GM12878 (cell line): ENCODE measurements at regions not wholly inside any gene's neighbourhood (a gene's known extent, or its start where the extent isn't known, plus 50 kb on each side); places are given as distances from the start of the nearest gene placed in this dataset.

Source experiments
- ATAC-seq: fragments of 200-7000 bp; cut with Tn5 transposase; 3 replicates; pipeline ENCODE4 v1.9.1; 2020; ENCODE audit warnings: mild to moderate bottlenecking, moderate library complexity
- BruUV-seq: library from RNA; stranded (reverse); fragments of 400-500 nt; replicated peaks from 2 replicates; lab custom pipeline; 2021; lab: Mats Ljungman, UMichigan
- CTCF ChIA-PET: fragments of 300-600 bp; sonication (Branson Sonifier 250); formaldehyde crosslinking; extraction: SDS; loops from one replicate; lab custom pipeline; 2021; ENCODE audit warnings: inconsistent platforms; lab: Yijun Ruan, JAX
- POLR2A ChIA-PET: fragments of 350-600 bp; formaldehyde crosslinking; extraction: SDS; loops from one replicate; lab custom pipeline; 2021; ENCODE audit warnings: inconsistent platforms; lab: Charles Lee
- RAD21 ChIA-PET: fragments of 300-600 bp; sonication (Branson Sonifier 250); formaldehyde crosslinking; loops from one replicate; lab custom pipeline; 2023; ENCODE audit warnings: antibody characterized with exemption; ENCODE audit not compliant: unreplicated experiment; lab: Charles Lee
- SMC1A ChIA-PET: fragments of 300-600 bp; sonication (Branson Sonifier 250); formaldehyde crosslinking; loops from one replicate; lab custom pipeline; 2023; ENCODE audit not compliant: unreplicated experiment, uncharacterized antibody; lab: Charles Lee
- DNase-seq: peaks from one replicate; pipeline ENCODE4 v3.0.0-alpha.2; 2011; ENCODE audit warnings: low read depth, low spot score
- FAIRE-seq: peaks from 3 replicates; lab custom pipeline; 2011; peaks lifted over from hg19 to GRCh38; lab: Jason Lieb, UNC
- H2AFZ ChIP-seq: 2 replicates; pipeline ENCODE4 v1.6.0; 2011; ENCODE audit warnings: low read depth, low read length, control low read depth; ENCODE audit not compliant: control insufficient read depth
- H3K27ac ChIP-seq: 2 replicates; pipeline ENCODE4 v1.5.1; 2011; ENCODE audit warnings: control low read depth; ENCODE audit not compliant: control insufficient read depth, insufficient read depth
- H3K27me3 ChIP-seq, 2 experiments: replicated peaks in 1 of 2; 2 replicates each; pipeline versions ENCODE4 v1.6.0 to v1.6.1; 2011; ENCODE audit warnings: low read length in 1 of 2; ENCODE audit not compliant: control insufficient read depth in 2 of 2, insufficient read depth in 2 of 2
- H3K36me3 ChIP-seq, 2 experiments: 2 replicates each; pipeline ENCODE4 v1.5.1; 2011; ENCODE audit warnings: low read length in 1 of 2; ENCODE audit not compliant: control insufficient read depth in 2 of 2, insufficient read depth in 2 of 2
- H3K4me1 ChIP-seq: 2 replicates; pipeline ENCODE4 v1.6.1; 2011; ENCODE audit warnings: mild to moderate bottlenecking, low read length, moderate library complexity, mixed read lengths; ENCODE audit not compliant: control insufficient read depth, insufficient read depth
- H3K4me2 ChIP-seq: 2 replicates; pipeline ENCODE4 v1.6.0; 2011; ENCODE audit warnings: control low read depth; ENCODE audit not compliant: control insufficient read depth, insufficient read depth
- H3K4me3 ChIP-seq: fragments of 200-600 bp; sonication (generic); 2 replicates; pipeline ENCODE4 v1.5.1; 2016
- H3K79me2 ChIP-seq: 2 replicates; pipeline ENCODE4 v1.6.0; 2011; ENCODE audit warnings: low read length; ENCODE audit not compliant: control insufficient read depth, insufficient read depth
- H3K9ac ChIP-seq: 2 replicates; pipeline ENCODE4 v1.8.0; 2011; ENCODE audit warnings: low read length, control low read depth, mixed read lengths; ENCODE audit not compliant: control insufficient read depth, insufficient read depth
- H3K9me3 ChIP-seq: replicated peaks from 3 replicates; pipeline ENCODE4 v1.5.1; 2011; ENCODE audit warnings: mild to moderate bottlenecking, low read length; ENCODE audit not compliant: control insufficient read depth, insufficient read depth
- H4K20me1 ChIP-seq: 2 replicates; pipeline ENCODE4 v1.6.0; 2011; ENCODE audit not compliant: control insufficient read depth, insufficient read depth
- HDGF ChIP-seq: fragments of 450-650 bp; IDR thresholded peaks from 2 replicates; pipeline ENCODE4 v1.6.1; 2016; ENCODE audit warnings: antibody characterized with exemption
- MTA3 ChIP-seq: IDR thresholded peaks from 2 replicates; pipeline ENCODE4 v1.6.1; 2012; ENCODE audit warnings: low read length, inconsistent platforms, borderline replicate concordance
- PKNOX1 ChIP-seq: fragments of 450-650 bp; IDR thresholded peaks from 2 replicates; pipeline ENCODE4 v1.6.1; 2016; ENCODE audit warnings: mild to moderate bottlenecking
- SP1 ChIP-seq: IDR thresholded peaks from one replicate; pipeline ENCODE4 v1.6.1; 2011; ENCODE audit warnings: low read depth, low read length
- TBL1XR1 ChIP-seq: IDR thresholded peaks from 2 replicates; pipeline ENCODE4 v1.6.1; 2012; ENCODE audit warnings: low read depth, low read length, improper control_type of control experiment
- ZNF24 ChIP-seq: fragments of 450-650 bp; IDR thresholded peaks from 2 replicates; pipeline ENCODE4 v1.6.1; 2017; ENCODE audit warnings: antibody characterized with exemption, mild to moderate bottlenecking
- WGBS: methylation state at CpG from one replicate; pipeline ENCODE4 v1.1.6; 2016; ENCODE audit warnings: low lambda C conversion rate; ENCODE audit not compliant: insufficient replicate concordance, insufficient coverage; ENCODE audit errors: missing lambda C conversion rate; 5-methylcytosine and 5-hydroxymethylcytosine counted together
- in situ Hi-C: fragments of 300-500 bp; cut with MboI; formaldehyde crosslinking; loops from 9 replicates; pipeline ENCODE4 v1.14.3; 2018; ENCODE audit warnings: mixed read lengths
- intact Hi-C: fragments of 100-400 bp; cut with micrococcal nuclease; formaldehyde crosslinking; loops from one replicate; pipeline ENCODE4 v1.14.2; 2022; ENCODE audit not compliant: unreplicated experiment
- TF ChIP-seq, protein P1 (sequence below), 3 experiments: IDR thresholded peaks in 2 of 3; conservative IDR thresholded peaks in 1 of 3; 2 replicates each; pipeline ENCODE4 v1.5.1; 2011; ENCODE audit warnings: low read depth in 3 of 3, low read length in 3 of 3, mild to moderate bottlenecking in 3 of 3, control low read depth in 2 of 3, moderate library complexity in 2 of 3, inconsistent platforms in 1 of 3, mixed read lengths in 1 of 3; ENCODE audit not compliant: control insufficient read depth in 2 of 3, insufficient read depth in 1 of 3; ENCODE audit errors: extremely low read depth in 1 of 3

- TF ChIP-seq, protein P1, sequence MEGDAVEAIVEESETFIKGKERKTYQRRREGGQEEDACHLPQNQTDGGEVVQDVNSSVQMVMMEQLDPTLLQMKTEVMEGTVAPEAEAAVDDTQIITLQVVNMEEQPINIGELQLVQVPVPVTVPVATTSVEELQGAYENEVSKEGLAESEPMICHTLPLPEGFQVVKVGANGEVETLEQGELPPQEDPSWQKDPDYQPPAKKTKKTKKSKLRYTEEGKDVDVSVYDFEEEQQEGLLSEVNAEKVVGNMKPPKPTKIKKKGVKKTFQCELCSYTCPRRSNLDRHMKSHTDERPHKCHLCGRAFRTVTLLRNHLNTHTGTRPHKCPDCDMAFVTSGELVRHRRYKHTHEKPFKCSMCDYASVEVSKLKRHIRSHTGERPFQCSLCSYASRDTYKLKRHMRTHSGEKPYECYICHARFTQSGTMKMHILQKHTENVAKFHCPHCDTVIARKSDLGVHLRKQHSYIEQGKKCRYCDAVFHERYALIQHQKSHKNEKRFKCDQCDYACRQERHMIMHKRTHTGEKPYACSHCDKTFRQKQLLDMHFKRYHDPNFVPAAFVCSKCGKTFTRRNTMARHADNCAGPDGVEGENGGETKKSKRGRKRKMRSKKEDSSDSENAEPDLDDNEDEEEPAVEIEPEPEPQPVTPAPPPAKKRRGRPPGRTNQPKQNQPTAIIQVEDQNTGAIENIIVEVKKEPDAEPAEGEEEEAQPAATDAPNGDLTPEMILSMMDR (IDR thresholded peaks at IDR 0.05 in 2 of 3, conservative IDR thresholded peaks at IDR 0.05 in 1 of 3; ENCODE audit: control insufficient read depth in 2 of 3, extremely low read depth in 1 of 3, insufficient read depth in 1 of 3, low read depth in 3 of 3, low read length in 3 of 3) = no peak
- TF ChIP-seq MTA3 (no peak), ZNF24 (no peak), SP1 (no peak), PKNOX1 (no peak), TBL1XR1 (no peak)
These were observed 83.0 kb upstream of the CTDP1 start (continued) for GRCh38 chr18:79596446-79597175.

- H3K4me1 ChIP-seq = no peaks in the 10 kb centered on the region
- TF ChIP-seq HDGF = no peak
- TF ChIP-seq, all 136 proteins: peak for 0
- ChIA-PET CTCF (no interaction called here), RAD21 (no interaction called here), POLR2A (no interaction called here), SMC1A (no interaction called here)
- ATAC-seq (no peak), FAIRE-seq (no peak), DNase-seq (no peak)
- in situ Hi-C loops = no loop called here
- 55% methylated on average over 20 of the region's 21 CpGs for WGBS
- Histone ChIP-seq H3K4me3 (no peak overlapping the region), H3K9me3 (peaks cover 1% of the 10 kb centered on the region; the same call in 1 of the 3 replicates), H3K36me3 (no peaks in the 10 kb centered on the region), H4K20me1 (no peaks in the 10 kb centered on the region), H3K4me2 (no peak overlapping the region), H2AFZ (no peak overlapping the region), H3K79me2 (no peaks in the 10 kb centered on the region), H3K27me3 (no peaks in the 10 kb centered on the region; a peak in 2 of 4 replicates), H3K9ac (no peak overlapping the region), H3K27ac (no peak overlapping the region)
- BruUV-seq = no TSS peak
- intact Hi-C loops = no loop called here
These were observed 82.3 kb upstream of the CTDP1 start for GRCh38 chr18:79597176-79597830.
